PC-9 (cell line): ENCODE measurements at regions not wholly inside any gene's neighbourhood (a gene's known extent, or its start where the extent isn't known, plus 50 kb on each side); places are given as distances from the start of the nearest gene placed in this dataset.

Source experiments
- BruUV-seq: library from RNA; stranded (reverse); fragments of 400-500 nt; replicated peaks from 2 replicates; lab custom pipeline; 2021; lab: Mats Ljungman, UMichigan
- CTCF ChIA-PET: fragments of 300-600 bp; sonication (Branson Sonifier 250); formaldehyde crosslinking; loops from one replicate; lab custom pipeline; 2022; ENCODE audit warnings: antibody characterized with exemption; lab: Charles Lee
- POLR2A ChIA-PET: fragments of 300-600 bp; sonication (Branson Sonifier 250); formaldehyde crosslinking; loops from one replicate; lab custom pipeline; 2022; ENCODE audit warnings: antibody characterized with exemption; ENCODE audit not compliant: unreplicated experiment; lab: Charles Lee
- DNase-seq, 2 experiments: peaks; one replicate each; pipeline versions ENCODE4 v3.0.0 to v3.0.0-alpha.2; 2015 to 2022; ENCODE audit warnings: mixed read lengths in 1 of 2
- H2AFZ ChIP-seq: fragments of 200-600 bp; sonication (generic); 2 replicates; pipeline ENCODE4 v1.8.1; 2017; ENCODE audit warnings: antibody characterized with exemption
- H3F3A ChIP-seq: fragments of 200-600 bp; sonication (generic); 2 replicates; pipeline ENCODE4 v1.8.1; 2017; ENCODE audit warnings: antibody characterized with exemption, mild to moderate bottlenecking, low read depth; ENCODE audit not compliant: insufficient read depth
- H3K27ac ChIP-seq: fragments of 200-600 bp; sonication (generic); 2 replicates; pipeline ENCODE4 v1.6.1; 2016; ENCODE audit warnings: mixed run types
- H3K27me3 ChIP-seq: fragments of 200-600 bp; sonication (generic); 2 replicates; pipeline ENCODE4 v1.6.1; 2016; ENCODE audit warnings: low read depth, mixed run types; ENCODE audit not compliant: insufficient read depth
- H3K36me3 ChIP-seq: fragments of 200-600 bp; sonication (generic); 2 replicates; pipeline ENCODE4 v1.6.1; 2016; ENCODE audit warnings: low read depth, mixed run types
- H3K4me1 ChIP-seq: fragments of 200-600 bp; sonication (generic); replicated peaks from 2 replicates; pipeline ENCODE4 v1.6.1; 2016; ENCODE audit warnings: mixed run types; ENCODE audit not compliant: insufficient read depth
- H3K4me2 ChIP-seq: fragments of 200-600 bp; sonication (generic); 2 replicates; pipeline ENCODE4 v1.6.1; 2017; ENCODE audit warnings: mixed run types
- H3K4me3 ChIP-seq: fragments of 200-600 bp; sonication (generic); 2 replicates; pipeline ENCODE4 v1.6.1; 2016; ENCODE audit warnings: mixed run types
- H3K79me2 ChIP-seq: fragments of 200-600 bp; sonication (generic); 2 replicates; pipeline ENCODE4 v1.6.1; 2017; ENCODE audit warnings: low read depth, mixed run types
- H3K9me2 ChIP-seq: fragments of 200-600 bp; sonication (generic); 2 replicates; pipeline ENCODE4 v1.8.1; 2017; ENCODE audit warnings: mild to moderate bottlenecking; ENCODE audit not compliant: insufficient read depth
- H3K9me3 ChIP-seq: fragments of 200-600 bp; sonication (generic); 2 replicates; pipeline ENCODE4 v1.8.1; 2016; ENCODE audit warnings: low read depth; ENCODE audit not compliant: insufficient read depth
- H4K20me1 ChIP-seq: fragments of 200-600 bp; sonication (generic); 2 replicates; pipeline ENCODE4 v1.8.1; 2017; ENCODE audit not compliant: insufficient read depth
- CTCF ChIP-seq: fragments of 200-600 bp; sonication (generic); conservative IDR thresholded peaks from 2 replicates; pipeline ENCODE4 v1.6.1; 2017; ENCODE audit warnings: mixed run types, antibody characterized with exemption, mild to moderate bottlenecking, moderate library complexity
- EZH2 ChIP-seq: fragments of 200-600 bp; sonication (generic); IDR thresholded peaks from 2 replicates; pipeline ENCODE4 v1.8.0; 2017; ENCODE audit warnings: antibody characterized with exemption, low read depth
- intact Hi-C: fragments of 100-400 bp; cut with micrococcal nuclease; formaldehyde crosslinking; loops from one replicate; pipeline ENCODE4 v1.10.0; 2022; ENCODE audit not compliant: unreplicated experiment

DNA sequence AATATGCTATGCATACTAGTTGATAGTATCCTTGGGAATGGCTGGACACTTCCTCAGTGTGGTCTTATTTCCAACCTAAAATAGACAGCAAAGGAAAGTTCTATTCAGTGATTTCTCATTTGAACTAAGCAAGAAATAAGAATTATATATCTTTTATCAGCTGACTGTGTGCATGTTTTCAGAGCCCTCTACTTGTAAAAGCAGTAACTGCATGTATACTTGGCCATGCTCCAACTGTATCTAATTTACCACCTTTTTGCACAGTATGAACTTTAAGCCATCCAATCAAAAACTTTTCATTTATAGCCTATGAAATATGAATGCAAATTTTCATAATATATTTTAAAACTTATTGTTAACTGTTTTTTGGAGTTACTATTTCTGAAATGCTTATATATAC, 136.4 kb upstream of the PCDH9 start:
- Histone ChIP-seq H2AFZ (no peak overlapping the region), H3K9me3 (no peaks in the 10 kb centered on the region), H3K79me2 (no peaks in the 10 kb centered on the region), H3K36me3 (no peaks in the 10 kb centered on the region), H3K27me3 (no peaks in the 10 kb centered on the region), H3K4me2 (no peak overlapping the region), H3K4me3 (no peak overlapping the region), H4K20me1 (no peaks in the 10 kb centered on the region), H3F3A (no peaks in the 10 kb centered on the region), H3K9me2 (no peaks in the 10 kb centered on the region; the same call in 1 of the 2 replicates), H3K4me1 (no peaks in the 10 kb centered on the region), H3K27ac (no peak overlapping the region)
- no peak for DNase-seq
- CTCF ChIA-PET: no interaction called here
- TF ChIP-seq EZH2: no peak
- TF ChIP-seq CTCF: peak; percentile 23; the same call in 1 of the 2 replicates
- POLR2A ChIA-PET: no interaction called here
- BruUV-seq: no TSS peak
- intact Hi-C loops: no loop called here

DNA sequence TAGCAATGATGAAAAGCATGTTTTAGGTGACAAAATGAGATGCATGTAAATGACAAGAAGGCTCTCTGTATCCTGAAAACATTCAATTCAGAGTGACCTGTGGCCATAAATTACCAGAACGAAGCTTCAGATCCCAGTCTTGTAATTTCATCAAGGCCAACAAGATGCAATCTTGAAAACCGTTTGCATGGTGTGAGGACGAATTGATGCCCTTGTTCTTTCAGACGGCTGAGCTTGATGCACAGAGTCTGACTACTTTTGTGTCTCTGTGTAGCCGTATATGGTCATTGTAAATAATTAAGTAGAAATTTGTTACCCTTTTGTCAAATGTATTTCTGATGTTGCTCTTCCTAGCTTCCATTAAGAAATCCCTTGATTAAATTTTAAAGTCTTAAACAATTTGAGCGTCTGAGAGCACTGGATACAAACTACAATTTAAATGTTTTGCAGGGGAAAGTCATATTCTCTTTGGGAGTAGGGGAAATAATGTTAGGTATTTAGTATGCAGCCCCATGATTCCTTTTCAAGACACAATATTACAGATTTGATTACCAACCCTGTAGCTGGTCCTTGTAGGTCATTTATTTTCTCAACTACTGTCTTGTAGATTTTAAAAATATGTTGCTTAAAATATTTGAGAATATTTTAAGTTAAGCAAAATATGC, 125.8 kb upstream of the PCDH9 start:
- Histone ChIP-seq H3K36me3 (no peaks in the 10 kb centered on the region), H2AFZ (no peak overlapping the region), H3K4me2 (no peak overlapping the region), H3K27me3 (no peaks in the 10 kb centered on the region), H4K20me1 (no peaks in the 10 kb centered on the region), H3K27ac (no peak overlapping the region), H3K4me1 (no peaks in the 10 kb centered on the region), H3F3A (no peaks in the 10 kb centered on the region), H3K9me3 (no peaks in the 10 kb centered on the region), H3K9me2 (no peaks in the 10 kb centered on the region), H3K4me3 (no peak overlapping the region), H3K79me2 (no peaks in the 10 kb centered on the region)
- ChIA-PET CTCF (no interaction called here), POLR2A (no interaction called here)
- DNase-seq: no peak
- no peak for TF ChIP-seq EZH2
- TF ChIP-seq CTCF: no peak
- intact Hi-C loops: no loop called here
- no TSS peak for BruUV-seq

- H3K79me2 ChIP-seq: no peaks in the 10 kb centered on the region
- ChIA-PET CTCF (no interaction called here), POLR2A (no interaction called here)
- no peaks in the 10 kb centered on the region for H3K4me1 ChIP-seq
- H3K4me2 ChIP-seq: 0 out of 2 replicates have a peak overlapping the region, but pooled peaks have one; percentile 9
- H3K27ac ChIP-seq: no peak overlapping the region
- H2AFZ ChIP-seq: peak overlapping the region; percentile 29; the same call in 1 of the 2 replicates
- H3K36me3 ChIP-seq: no peaks in the 10 kb centered on the region
- BruUV-seq: no TSS peak
- H3K4me3 ChIP-seq: no peak overlapping the region
- H3K9me2 ChIP-seq: no peaks in the 10 kb centered on the region
- no peaks in the 10 kb centered on the region for H4K20me1 ChIP-seq
- no peak for DNase-seq
- H3K27me3 ChIP-seq: no peaks in the 10 kb centered on the region
- intact Hi-C loops: no loop called here
- no peaks in the 10 kb centered on the region for H3F3A ChIP-seq
- H3K9me3 ChIP-seq: no peaks in the 10 kb centered on the region
- TF ChIP-seq CTCF (no peak), EZH2 (no peak)
These were observed 123.8 kb upstream of the PCDH9 start for GRCh38 chr13:67353941-67354340.
